Caki2 (cell line): ENCODE measurements at regions not wholly inside any gene's neighbourhood (a gene's known extent, or its start where the extent isn't known, plus 50 kb on each side); places are given as distances from the start of the nearest gene placed in this dataset.

ENCODE experiments used
- DNase-seq: peaks from one replicate; pipeline ENCODE4 v3.0.0-alpha.2; 2015; ENCODE audit warnings: low read depth
- in situ Hi-C: cut with HindIII; loops from 2 replicates; pipeline ENCODE4 v1.10.0; 2016; ENCODE audit warnings: low sequenced_read_pairs, low pct_unique_long_range_greater_than_20kb, mixed read lengths

DNA sequence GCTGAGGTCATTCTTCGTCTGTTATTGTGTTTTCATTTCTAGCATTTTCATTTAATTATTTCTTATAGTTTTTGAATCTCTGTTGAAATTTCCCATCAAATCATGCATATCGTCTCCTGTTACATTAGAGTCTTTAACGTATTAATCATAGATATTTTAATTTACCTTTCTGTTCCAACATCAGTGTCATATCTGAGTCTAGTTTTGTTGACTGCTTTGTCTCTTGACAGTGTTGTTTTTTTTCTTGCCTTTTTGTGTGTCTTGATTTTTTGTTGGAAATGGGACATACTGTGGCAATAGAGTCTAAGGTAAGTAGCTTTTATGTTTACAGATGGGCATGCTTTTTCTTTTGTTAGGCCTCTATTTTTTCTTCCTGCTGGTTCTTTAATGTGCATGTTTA is 286.8 kb upstream of the THRB start:
- no peak for DNase-seq
- in situ Hi-C loops, result no loop called here

DNA sequence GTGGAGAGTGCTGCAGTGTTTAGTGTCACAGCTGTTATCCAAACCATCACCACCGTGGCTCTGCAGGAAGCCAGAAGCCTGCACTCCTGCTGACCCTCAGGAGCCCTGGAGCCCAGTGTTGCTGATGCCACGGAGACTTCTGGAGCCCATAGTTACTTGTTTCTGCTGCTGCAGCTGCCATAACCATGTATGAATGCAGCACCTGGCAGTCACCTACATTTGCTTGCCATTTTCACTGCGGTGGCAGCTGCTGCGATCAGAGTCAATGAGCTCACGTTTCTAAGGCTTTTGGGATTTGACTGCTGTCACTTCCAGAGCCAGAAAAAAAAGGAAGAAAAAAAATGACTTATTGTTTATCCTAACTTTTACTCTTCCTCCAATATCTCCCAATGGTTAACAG is 299.2 kb upstream of the THRB start:
- no peak for DNase-seq
- in situ Hi-C loops, result no loop called here

DNA sequence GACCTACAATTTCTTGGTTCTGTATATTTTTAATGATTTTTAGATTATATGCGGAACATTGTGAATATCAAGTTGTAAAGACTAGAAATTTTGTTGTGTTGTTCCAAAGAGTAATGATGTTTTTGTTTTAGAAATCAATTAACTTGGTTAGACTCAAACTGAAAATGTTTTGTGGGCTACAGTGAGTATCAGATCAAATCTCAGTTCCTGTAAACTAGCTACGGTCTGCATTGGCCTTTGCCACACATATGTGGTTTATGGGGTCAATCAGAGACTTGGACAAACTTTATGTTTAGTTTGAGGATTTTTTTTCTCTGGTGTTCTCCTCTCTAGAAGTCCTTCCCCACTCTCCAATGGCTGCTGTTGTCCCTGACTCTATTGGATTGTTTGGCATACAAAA is 308.0 kb upstream of the THRB start:
- no peak for DNase-seq
- in situ Hi-C loops, result no loop called here

GRCh38 chr3:24804095-24804494 is 309.4 kb upstream of the THRB start:
- no peak for DNase-seq
- in situ Hi-C loops, result no loop called here

- no peak for DNase-seq
- in situ Hi-C loops, result no loop called here
Observed at GRCh38 chr3:24810881-24811280, 316.2 kb upstream of the THRB start.

DNA sequence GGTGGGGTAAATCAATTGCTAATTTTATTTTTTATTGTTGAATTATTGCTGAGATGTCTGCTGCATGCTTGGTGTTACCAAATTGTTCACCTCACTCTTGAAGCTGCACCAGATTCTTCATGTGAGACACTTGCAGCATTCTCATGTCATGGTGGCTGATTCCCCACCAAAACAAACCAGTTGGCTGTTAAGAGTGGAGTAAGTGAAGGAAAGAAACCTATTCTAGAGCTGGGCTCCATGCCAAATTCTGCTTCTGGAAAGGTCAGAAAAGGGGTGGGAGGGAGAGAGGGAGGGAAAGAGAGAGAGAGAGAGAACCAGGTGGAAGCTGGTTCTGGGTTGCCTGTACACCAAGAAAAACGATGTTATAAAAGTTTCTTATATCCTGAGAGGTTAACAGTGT is 317.5 kb upstream of the THRB start:
- no peak for DNase-seq
- in situ Hi-C loops, result no loop called here

DNA sequence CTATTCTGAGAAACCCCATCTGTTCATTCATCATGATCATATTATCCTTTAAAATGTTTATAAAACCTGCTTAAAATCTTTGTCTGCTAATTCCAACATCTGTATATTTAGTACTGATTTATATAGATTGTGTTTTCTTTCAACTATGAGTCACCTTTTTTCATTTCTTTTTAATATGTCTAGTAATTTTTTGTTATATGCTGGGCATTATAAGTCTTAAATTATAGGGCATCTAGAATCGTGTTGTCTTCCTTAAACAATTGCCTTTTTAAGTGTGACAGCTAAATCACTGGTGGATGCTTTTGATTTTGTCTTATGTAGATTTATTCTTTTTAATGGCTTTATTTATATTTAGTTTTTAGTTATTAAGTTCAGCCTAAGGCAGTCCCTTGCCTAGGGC is 323.4 kb upstream of the THRB start:
- no peak for DNase-seq
- in situ Hi-C loops, result no loop called here

DNA sequence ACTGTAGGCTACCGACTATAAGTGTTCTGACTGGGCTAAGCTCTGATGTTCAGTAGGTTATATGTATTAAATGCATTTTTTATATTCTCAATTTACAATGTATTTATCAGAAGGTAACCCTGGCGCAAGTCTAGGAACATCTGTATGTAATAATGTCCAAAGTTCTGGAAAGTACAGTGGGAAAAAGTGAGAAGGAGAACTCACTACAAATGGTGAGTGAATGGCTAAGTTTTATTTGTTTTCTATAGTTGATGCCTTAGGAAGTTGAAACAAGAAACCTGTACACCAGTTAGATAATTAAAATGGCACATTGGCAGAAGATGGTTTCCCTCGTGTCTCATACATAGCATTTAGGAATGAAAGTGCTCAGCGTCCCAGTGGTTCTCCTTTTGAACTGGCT is 333.4 kb upstream of the THRB start:
- in situ Hi-C loops, result no loop called here
- DNase-seq, result no peak

DNA sequence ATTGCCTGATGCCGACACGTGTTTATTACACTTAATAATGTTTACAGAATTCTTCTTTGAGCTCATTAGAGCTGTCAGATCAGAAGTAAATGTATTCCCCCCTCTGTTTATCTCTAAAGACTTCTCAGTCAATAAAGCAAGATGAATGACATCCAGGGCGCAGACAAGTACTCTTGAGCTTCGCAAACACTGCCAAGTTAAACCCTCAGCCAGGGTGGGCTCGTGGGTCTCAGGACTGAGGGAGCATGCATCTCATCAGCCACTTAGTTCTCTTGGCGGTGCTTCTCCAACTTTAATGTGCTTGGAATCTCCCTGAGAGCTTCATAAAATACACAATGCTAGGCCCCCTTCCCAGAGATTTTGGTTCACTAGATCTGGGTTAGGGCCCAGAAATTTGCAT is 333.9 kb upstream of the THRB start:
- in situ Hi-C loops, result no loop called here
- no peak for DNase-seq

GRCh38 chr3:24829011-24829581 is 334.4 kb upstream of the THRB start:
- in situ Hi-C loops, result no loop called here
- DNase-seq, result peak; percentile 21

- peak; percentile 15 for DNase-seq
- in situ Hi-C loops, result no loop called here
Observed at GRCh38 chr3:24829629-24830229, 335.1 kb upstream of the THRB start.

- DNase-seq, result no peak
- in situ Hi-C loops, result no loop called here
Observed at GRCh38 chr3:24830230-24831152, 335.8 kb upstream of the THRB start.

GRCh38 chr3:24831221-24831620 is 336.6 kb upstream of the THRB start:
- in situ Hi-C loops, result no loop called here
- no peak for DNase-seq

- in situ Hi-C loops, result no loop called here
- DNase-seq, result no peak
Observed at GRCh38 chr3:24832891-24833290, 338.2 kb upstream of the THRB start.

- in situ Hi-C loops, result no loop called here
- no peak for DNase-seq
Observed at GRCh38 chr3:24834442-24834841, 339.8 kb upstream of the THRB start.

DNA sequence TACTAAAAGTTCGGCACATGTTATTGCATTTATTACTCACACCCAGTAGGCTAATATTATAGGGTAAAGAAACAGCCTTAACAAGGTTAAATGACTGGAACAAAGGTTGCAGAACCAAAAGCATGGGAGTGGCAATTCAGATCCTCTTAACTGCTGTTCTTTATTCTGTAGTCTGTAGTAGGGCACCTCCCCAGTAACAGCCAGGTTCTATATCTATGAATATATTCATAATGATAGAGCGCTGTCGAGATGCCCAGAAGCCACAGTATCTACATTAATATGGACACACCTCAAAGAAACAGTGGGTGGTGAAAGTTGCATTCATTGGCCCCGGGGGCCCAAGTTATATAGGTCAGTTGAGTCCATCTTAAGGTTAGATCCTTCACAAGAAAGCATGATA is 340.9 kb upstream of the THRB start:
- DNase-seq, result no peak
- in situ Hi-C loops, result no loop called here

GRCh38 chr3:24837601-24838000 is 343.0 kb upstream of the THRB start:
- in situ Hi-C loops, result no loop called here
- no peak for DNase-seq

DNA sequence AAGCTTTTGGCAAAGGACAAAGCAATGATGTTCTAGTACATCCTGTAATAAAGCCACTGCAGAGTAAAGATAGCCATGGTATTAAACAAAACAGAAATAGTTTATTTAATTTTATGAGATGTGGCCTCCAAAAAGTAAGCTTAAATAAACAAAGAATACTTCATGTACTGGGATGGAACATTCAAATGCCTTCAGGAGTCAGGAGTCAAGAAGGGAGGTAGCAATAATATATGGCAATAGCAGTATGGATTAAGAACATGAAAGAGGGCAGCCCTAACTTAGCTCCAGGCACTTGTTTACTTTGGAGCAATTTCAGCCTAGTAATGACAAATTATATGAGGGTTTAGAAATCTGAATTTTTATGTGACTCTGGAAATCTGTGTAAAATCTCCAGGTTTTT is 343.9 kb upstream of the THRB start:
- in situ Hi-C loops, result no loop called here
- DNase-seq, result no peak

- no peak for DNase-seq
- in situ Hi-C loops, result no loop called here
Observed at GRCh38 chr3:24843955-24844354, 349.3 kb upstream of the THRB start.
